Endodermal cell (in vitro differentiated cells): ENCODE measurements at regions not wholly inside any gene's neighbourhood (a gene's known extent, or its start where the extent isn't known, plus 50 kb on each side); places are given as distances from the start of the nearest gene placed in this dataset.

Experiments used
- DNase-seq: peaks from one replicate; pipeline ENCODE4 v3.0.0-alpha.2; 2017
- H3K27ac ChIP-seq: 2 replicates; pipeline ENCODE4 v1.5.1; 2013; ENCODE audit warnings: mild to moderate bottlenecking, low read depth, low read length, moderate library complexity
- H3K27me3 ChIP-seq: 2 replicates; pipeline ENCODE4 v1.6.1; 2013; ENCODE audit warnings: mild to moderate bottlenecking, low read length, moderate library complexity; ENCODE audit not compliant: insufficient read depth, control insufficient read depth, poor library complexity, severe bottlenecking
- H3K36me3 ChIP-seq: 2 replicates; pipeline ENCODE4 v1.7.0; 2013; ENCODE audit warnings: mild to moderate bottlenecking, low read length, moderate library complexity; ENCODE audit not compliant: control insufficient read depth, insufficient read depth
- H3K4me1 ChIP-seq: one replicate; pipeline ENCODE4 v1.7.0; 2013; ENCODE audit warnings: low read length; ENCODE audit not compliant: control insufficient read depth, insufficient read depth
- H3K4me3 ChIP-seq: 2 replicates; pipeline ENCODE4 v1.5.1; 2013; ENCODE audit warnings: mild to moderate bottlenecking, low read length, moderate library complexity
- H3K9ac ChIP-seq: 2 replicates; pipeline ENCODE4 v1.6.1; 2013; ENCODE audit warnings: mild to moderate bottlenecking, low read length, moderate library complexity; ENCODE audit not compliant: poor library complexity, severe bottlenecking; ENCODE audit errors: extremely low read depth
- H3K9me3 ChIP-seq: 2 replicates; pipeline ENCODE4 v1.6.1; 2013; ENCODE audit warnings: mild to moderate bottlenecking, low read length, moderate library complexity; ENCODE audit not compliant: control insufficient read depth
- H3K27ac Mint-ChIP-seq: 2 replicates; pipeline ENCODE4 v1.8.0; 2020; ENCODE audit warnings: mixed read lengths
- H3K27me3 Mint-ChIP-seq: 2 replicates; pipeline ENCODE4 v1.8.0; 2021; ENCODE audit warnings: mild to moderate bottlenecking, mixed read lengths; ENCODE audit not compliant: insufficient read depth
- H3K36me3 Mint-ChIP-seq: 2 replicates; pipeline ENCODE4 v1.8.0; 2020; ENCODE audit warnings: low read depth, mixed read lengths
- H3K4me1 Mint-ChIP-seq: 2 replicates; pipeline ENCODE4 v1.8.0; 2020; ENCODE audit warnings: mixed read lengths
- H3K4me3 Mint-ChIP-seq: 2 replicates; pipeline ENCODE4 v1.8.0; 2020; ENCODE audit warnings: mild to moderate bottlenecking, moderate library complexity, mixed read lengths
- H3K9me3 Mint-ChIP-seq: 2 replicates; pipeline ENCODE4 v1.8.0; 2020; ENCODE audit warnings: mild to moderate bottlenecking, mixed read lengths
- CTCF ChIP-seq: fragments of 200-600 bp; sonication (generic); conservative IDR thresholded peaks from 2 replicates; pipeline ENCODE4 v1.5.0; 2021; ENCODE audit warnings: antibody characterized with exemption, mild to moderate bottlenecking
- WGBS, 2 experiments: methylation state at CpG; one replicate each; pipeline versions ENCODE4 v1.1.5 to v1.1.7; 2013; ENCODE audit warnings: missing lambda C conversion rate in 2 of 2, mixed read lengths in 1 of 2; ENCODE audit not compliant: insufficient coverage in 1 of 2, insufficient read length in 1 of 2; 5-methylcytosine and 5-hydroxymethylcytosine counted together

DNA sequence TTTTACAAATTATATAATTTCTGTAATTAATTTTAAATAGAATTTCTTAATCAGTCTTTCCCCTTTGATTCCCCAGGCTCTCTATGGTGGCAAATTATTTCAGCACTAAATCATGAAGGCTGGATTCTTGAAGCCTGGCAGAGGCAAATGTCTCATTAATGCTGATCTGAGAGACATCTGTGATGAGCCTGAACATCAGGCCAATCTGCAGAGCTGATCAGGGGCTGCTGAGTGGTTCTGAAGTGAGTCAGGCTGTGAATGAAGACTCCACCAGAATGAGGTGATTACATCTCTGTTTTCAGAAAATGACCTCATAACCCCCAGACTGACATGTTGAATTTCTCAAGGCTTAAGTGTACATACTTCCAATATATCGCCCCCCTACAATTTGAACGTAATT, 124.2 kb upstream of the MIS18BP1 start:
- H3K27me3 ChIP-seq, result peaks cover 29% of the 10 kb centered on the region
- no peak overlapping the region for H3K4me3 Mint-ChIP-seq
- TF ChIP-seq CTCF, result no peak
- H3K4me3 ChIP-seq, result no peak overlapping the region
- no peak for DNase-seq
- no peaks in the 10 kb centered on the region for H3K9me3 Mint-ChIP-seq
- no peak overlapping the region for H3K27ac Mint-ChIP-seq
- H3K9ac ChIP-seq, result no peak overlapping the region
- no peaks in the 10 kb centered on the region for H3K4me1 Mint-ChIP-seq
- 97 to 100% methylated on average over 2 of the region's 2 CpGs for WGBS, 2 experiments
- no peak overlapping the region for H3K27ac ChIP-seq
- H3K27me3 Mint-ChIP-seq, result peaks cover 2% of the 10 kb centered on the region
- H3K9me3 ChIP-seq, result peaks cover 2% of the 10 kb centered on the region
- no peaks in the 10 kb centered on the region for H3K36me3 ChIP-seq
- H3K36me3 Mint-ChIP-seq, result no peaks in the 10 kb centered on the region
- H3K4me1 ChIP-seq, result no peaks in the 10 kb centered on the region

- Mint-ChIP-seq H3K4me3 (no peak overlapping the region), H3K4me1 (peaks cover 1% of the 10 kb centered on the region), H3K36me3 (no peaks in the 10 kb centered on the region), H3K27ac (no peak overlapping the region), H3K27me3 (peaks cover 2% of the 10 kb centered on the region), H3K9me3 (no peaks in the 10 kb centered on the region)
- TF ChIP-seq CTCF, result no peak
- no peaks in the 10 kb centered on the region for H3K9me3 ChIP-seq
- no peak overlapping the region for H3K9ac ChIP-seq
- no peak for DNase-seq
- H3K4me3 ChIP-seq, result no peak overlapping the region
- 81 to 100% methylated on average over 1 to 2 of the region's 2 CpGs for WGBS, 2 experiments
- H3K36me3 ChIP-seq, result no peaks in the 10 kb centered on the region
- no peak overlapping the region for H3K27ac ChIP-seq
- no peaks in the 10 kb centered on the region for H3K4me1 ChIP-seq
- peaks cover 12% of the 10 kb centered on the region for H3K27me3 ChIP-seq
These were observed 120.9 kb upstream of the MIS18BP1 start for GRCh38 chr14:45373877-45374276.

DNA sequence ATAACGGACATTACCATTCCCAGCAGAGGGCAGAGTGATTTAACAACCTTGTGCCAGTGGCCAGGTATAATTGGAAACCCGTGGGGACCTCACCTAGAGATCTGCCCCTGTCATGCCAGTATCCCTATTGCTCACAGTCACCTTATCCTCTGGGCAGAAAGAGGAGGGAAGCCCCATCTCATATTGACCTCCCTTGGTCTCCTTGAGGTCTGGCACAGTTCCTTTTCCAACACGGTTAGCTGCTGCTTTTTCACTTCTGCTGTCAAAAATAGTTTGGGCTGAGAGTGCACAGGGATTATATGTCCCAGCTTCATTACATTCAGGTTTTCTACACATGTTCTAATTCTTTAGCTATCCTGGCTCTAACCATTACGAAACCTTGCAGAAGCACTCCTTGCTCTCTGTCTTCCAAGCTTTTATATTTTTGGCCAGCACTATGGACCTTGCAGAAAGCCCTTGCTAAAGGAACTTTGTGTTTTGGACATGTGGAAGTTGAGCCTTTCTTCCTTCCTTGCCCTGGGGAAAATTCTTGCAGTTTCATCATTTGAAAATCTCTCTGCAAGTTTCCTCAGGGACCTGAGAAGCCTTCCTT, 111.7 kb upstream of the MIS18BP1 start:
- H3K4me3 ChIP-seq, result no peak overlapping the region
- Mint-ChIP-seq H3K36me3 (no peaks in the 10 kb centered on the region), H3K4me3 (no peak overlapping the region), H3K27ac (no peak overlapping the region), H3K27me3 (no peaks in the 10 kb centered on the region), H3K9me3 (no peaks in the 10 kb centered on the region), H3K4me1 (no peaks in the 10 kb centered on the region)
- 70 to 84% methylated on average over 2 to 4 of the region's 4 CpGs for WGBS, 2 experiments
- peak; percentile 45 for TF ChIP-seq CTCF
- no peaks in the 10 kb centered on the region for H3K4me1 ChIP-seq
- no peak overlapping the region for H3K27ac ChIP-seq
- DNase-seq, result no peak
- no peaks in the 10 kb centered on the region for H3K27me3 ChIP-seq
- no peaks in the 10 kb centered on the region for H3K9me3 ChIP-seq
- H3K9ac ChIP-seq, result no peak overlapping the region
- H3K36me3 ChIP-seq, result no peaks in the 10 kb centered on the region
